Endothelial cell of umbilical vein (primary cell): ENCODE measurements at regions not wholly inside any gene's neighbourhood (a gene's known extent, or its start where the extent isn't known, plus 50 kb on each side); places are given as distances from the start of the nearest gene placed in this dataset.

Experiments used
- BruUV-seq: library from RNA; stranded (reverse); fragments of 400-500 nt; replicated peaks from 2 replicates; lab custom pipeline; 2021; lab: Mats Ljungman, UMichigan
- CTCF ChIA-PET: fragments of 300-600, 350-600 bp; sonication (Branson Sonifier 250); formaldehyde crosslinking; loops from one replicate; lab custom pipeline; 2021; ENCODE audit warnings: antibody characterized with exemption, inconsistent platforms; lab: Charles Lee
- POLR2A ChIA-PET: fragments of 300-600, 350-600 bp; sonication (Branson Sonifier 250); formaldehyde crosslinking; loops from one replicate; lab custom pipeline; 2021; ENCODE audit warnings: antibody characterized with exemption, inconsistent platforms; lab: Charles Lee
- DNase-seq: peaks from one replicate; pipeline ENCODE4 v3.0.0-alpha.2; 2011; ENCODE audit warnings: low read depth, low spot score
- FAIRE-seq: peaks from 2 replicates; lab custom pipeline; 2011; peaks lifted over from hg19 to GRCh38; lab: Jason Lieb, UNC
- H2AFZ ChIP-seq: 2 replicates; pipeline ENCODE4 v1.6.0; 2012; ENCODE audit warnings: low read depth, low read length, control low read depth, inconsistent platforms
- H3K27ac ChIP-seq: 2 replicates; pipeline ENCODE4 v1.5.1; 2011; ENCODE audit warnings: low read depth, mild to moderate bottlenecking, control low read depth, low read length, moderate library complexity; ENCODE audit not compliant: insufficient read depth
- H3K27me3 ChIP-seq, 2 experiments: 2 replicates each; pipeline versions ENCODE4 v1.6.0 to v1.6.1; 2011; ENCODE audit warnings: low read length in 2 of 2, mixed read lengths in 1 of 2; ENCODE audit not compliant: control insufficient read depth in 2 of 2, insufficient read depth in 2 of 2
- H3K36me3 ChIP-seq, 2 experiments: 2 replicates in 1 of 2; 3 replicates in 1 of 2; pipeline ENCODE4 v1.5.1; 2011; ENCODE audit warnings: low read length in 2 of 2, mild to moderate bottlenecking in 1 of 2, moderate library complexity in 1 of 2; ENCODE audit not compliant: control insufficient read depth in 2 of 2, insufficient read depth in 2 of 2; ENCODE audit errors: extremely low read depth in 1 of 2
- H3K4me1 ChIP-seq: 3 replicates; pipeline ENCODE4 v1.5.1; 2011; ENCODE audit warnings: mild to moderate bottlenecking, low read length; ENCODE audit not compliant: control insufficient read depth, insufficient read depth; ENCODE audit errors: extremely low read depth
- H3K4me2 ChIP-seq: 2 replicates; pipeline ENCODE4 v1.6.1; 2011; ENCODE audit warnings: low read length, control low read depth, mixed read lengths; ENCODE audit not compliant: insufficient read depth
- H3K4me3 ChIP-seq, 3 experiments: fragments of 200-600 bp in 1 of 3; sonication (generic), shearing (Covaris generic) in 1 of 3; replicated peaks in 1 of 3; 2 replicates each; pipeline ENCODE4 v1.5.1; 2011 to 2016; ENCODE audit warnings: control low read depth in 3 of 3, low read length in 3 of 3, mild to moderate bottlenecking in 2 of 3, inconsistent platforms in 1 of 3, low read depth in 1 of 3, moderate library complexity in 1 of 3; ENCODE audit not compliant: insufficient read depth in 1 of 3
- H3K79me2 ChIP-seq: 2 replicates; pipeline ENCODE4 v1.6.0; 2012; ENCODE audit warnings: low read length, inconsistent platforms; ENCODE audit not compliant: control insufficient read depth, insufficient read depth
- H3K9ac ChIP-seq: replicated peaks from 2 replicates; pipeline ENCODE3; 2011; ENCODE audit warnings: low read length, control low read depth; ENCODE audit not compliant: insufficient read depth; ENCODE audit errors: extremely low read depth
- H3K9me1 ChIP-seq: replicated peaks from 3 replicates; pipeline ENCODE4 v1.6.0; 2011; ENCODE audit warnings: mild to moderate bottlenecking, low read length; ENCODE audit not compliant: control insufficient read depth, insufficient read depth; ENCODE audit errors: extremely low read depth
- H3K9me3 ChIP-seq: replicated peaks from 2 replicates; pipeline ENCODE4 v1.5.1; 2012; ENCODE audit warnings: low read length, inconsistent platforms; ENCODE audit not compliant: control insufficient read depth, insufficient read depth
- H4K20me1 ChIP-seq: replicated peaks from 2 replicates; pipeline ENCODE3; 2011; ENCODE audit warnings: mild to moderate bottlenecking, low read length; ENCODE audit not compliant: control insufficient read depth, insufficient read depth; ENCODE audit errors: extremely low read depth
- CTCF ChIP-seq, 2 donors: IDR thresholded peaks; 1 replicate in 1 of 2; 2 replicates in 1 of 2; pipeline ENCODE4 v1.5.1; 2011; ENCODE audit warnings: low read length in 2 of 2, mild to moderate bottlenecking in 2 of 2, moderate library complexity in 2 of 2, control low read depth in 1 of 2, inconsistent platforms in 1 of 2, low read depth in 1 of 2; ENCODE audit not compliant: insufficient read depth in 1 of 2; ENCODE audit errors: extremely low read depth in 1 of 2
- EZH2 ChIP-seq: IDR thresholded peaks from 2 replicates; pipeline ENCODE4 v1.6.1; 2012; ENCODE audit warnings: borderline replicate concordance, low read depth, mild to moderate bottlenecking, moderate library complexity, low read length, inconsistent platforms; ENCODE audit not compliant: severe bottlenecking
- FOS ChIP-seq: IDR thresholded peaks from 2 replicates; pipeline ENCODE4 v1.6.1; 2011; ENCODE audit warnings: mild to moderate bottlenecking, low read length, moderate library complexity, borderline replicate concordance; ENCODE audit not compliant: insufficient read depth
- GATA2 ChIP-seq: IDR thresholded peaks from 2 replicates; pipeline ENCODE4 v1.7.0; 2011; ENCODE audit warnings: low read depth, mild to moderate bottlenecking, moderate library complexity, mixed read lengths, low read length; ENCODE audit not compliant: insufficient read length, insufficient read depth
- JUN ChIP-seq: IDR thresholded peaks from 2 replicates; pipeline ENCODE4 v1.6.1; 2011; ENCODE audit warnings: borderline replicate concordance, low read depth; ENCODE audit not compliant: insufficient read length, insufficient read depth
- MAX ChIP-seq: IDR thresholded peaks from 2 replicates; pipeline ENCODE4 v1.6.1; 2011; ENCODE audit not compliant: insufficient read depth, insufficient read length
- MYC ChIP-seq: IDR thresholded peaks from one replicate; pipeline ENCODE4 v1.6.1; 2011; ENCODE audit warnings: mild to moderate bottlenecking, low read depth, low read length
- POLR2A ChIP-seq: IDR thresholded peaks from 2 replicates; pipeline ENCODE4 v1.6.1; 2012; ENCODE audit warnings: low read depth, mild to moderate bottlenecking, control low read depth, low read length
- POLR2AphosphoS5 ChIP-seq: IDR thresholded peaks from 2 replicates; pipeline ENCODE4 v1.6.1; 2012; ENCODE audit warnings: low read depth, mild to moderate bottlenecking, control low read depth, low read length, moderate library complexity; ENCODE audit not compliant: insufficient read depth
- dilution Hi-C: fragments of 300-500 bp; cut with MboI; formaldehyde crosslinking; loops from one replicate; pipeline ENCODE4 v1.15.0; 2019; ENCODE audit warnings: low sequenced_read_pairs; ENCODE audit not compliant: extremely low pct_ligation_motif_present
- intact Hi-C: fragments of 100-400 bp; cut with micrococcal nuclease; formaldehyde crosslinking; loops from one replicate; pipeline ENCODE4 v1.10.0; 2022

- Histone ChIP-seq H3K9me1 (no peaks in the 10 kb centered on the region), H3K27ac (no peak overlapping the region), H2AFZ (no peak overlapping the region), H3K27me3 (no peaks in the 10 kb centered on the region), H4K20me1 (no peaks in the 10 kb centered on the region), H3K36me3 (no peaks in the 10 kb centered on the region), H3K79me2 (no peaks in the 10 kb centered on the region), H3K4me1 (no peaks in the 10 kb centered on the region), H3K4me2 (no peak overlapping the region), H3K9ac (no peak overlapping the region), H3K4me3 (no peak overlapping the region), H3K9me3 (no peaks in the 10 kb centered on the region)
- ChIA-PET CTCF (no interaction called here), POLR2A (no interaction called here)
- no TSS peak for BruUV-seq
- dilution Hi-C loops (no loop called here), intact Hi-C loops (no loop called here)
- no peak for TF ChIP-seq CTCF (IDR thresholded peaks at IDR 0.05; ENCODE audit: extremely low read depth in 1 of 2, insufficient read depth in 1 of 2, low read depth in 1 of 2, low read length in 2 of 2)
- DNase-seq (no peak), FAIRE-seq (no peak)
These were observed 209.0 kb downstream of the EFHB start for GRCh38 chr3:19725000-19725399.

GRCh38 chr3:19717736-19718135 lies 216.3 kb downstream of the EFHB start:
- Histone ChIP-seq H2AFZ (no peak overlapping the region), H3K4me3 (no peak overlapping the region), H3K27me3 (no peaks in the 10 kb centered on the region), H3K9ac (no peak overlapping the region), H3K9me1 (no peaks in the 10 kb centered on the region), H3K4me1 (no peaks in the 10 kb centered on the region), H3K79me2 (no peaks in the 10 kb centered on the region), H3K9me3 (no peaks in the 10 kb centered on the region), H3K27ac (no peak overlapping the region), H3K36me3 (no peaks in the 10 kb centered on the region), H3K4me2 (no peak overlapping the region), H4K20me1 (no peaks in the 10 kb centered on the region)
- ChIA-PET POLR2A (no interaction called here), CTCF (no interaction called here)
- no peak for DNase-seq
- dilution Hi-C loops (no loop called here), intact Hi-C loops (no loop called here)
- no TSS peak for BruUV-seq
- TF ChIP-seq GATA2 (no peak), MAX (no peak), FOS (no peak), POLR2A (no peak), EZH2 (no peak), JUN (no peak), POLR2AphosphoS5 (no peak), CTCF (IDR thresholded peaks at IDR 0.05; ENCODE audit: extremely low read depth in 1 of 2, insufficient read depth in 1 of 2, low read depth in 1 of 2, low read length in 2 of 2) (no peak), MYC (no peak)
- FAIRE-seq, result no peak
